Epithelial cell of esophagus (primary cell): ENCODE measurements at regions not wholly inside any gene's neighbourhood (a gene's known extent, or its start where the extent isn't known, plus 50 kb on each side); places are given as distances from the start of the nearest gene placed in this dataset.

ENCODE experiments used
- DNase-seq: peaks from one replicate; pipeline ENCODE4 v3.0.0; 2010; ENCODE audit warnings: low read depth
- H3K4me3 ChIP-seq: 2 replicates; pipeline ENCODE4 v1.5.1; 2011; ENCODE audit warnings: mild to moderate bottlenecking, low read length, control low read depth
- CTCF ChIP-seq: IDR thresholded peaks from 2 replicates; pipeline ENCODE4 v1.5.1; 2011; ENCODE audit warnings: low read depth, mild to moderate bottlenecking, low read length, control low read depth, inconsistent platforms; ENCODE audit not compliant: insufficient read depth; ENCODE audit errors: missing control alignments

- no peak for DNase-seq
- no peak overlapping the region for H3K4me3 ChIP-seq
- no peak for TF ChIP-seq CTCF
Observed at GRCh38 chr13:60282186-60282585, 114.8 kb upstream of the TDRD3 start.

GRCh38 chr13:60282708-60283107, 114.3 kb upstream of the TDRD3 start:
- TF ChIP-seq CTCF: no peak
- no peak overlapping the region for H3K4me3 ChIP-seq
- DNase-seq: no peak

GRCh38 chr13:60286707-60287106, 110.3 kb upstream of the TDRD3 start:
- H3K4me3 ChIP-seq: no peak overlapping the region
- TF ChIP-seq CTCF: no peak
- DNase-seq: no peak

- DNase-seq: no peak
- no peak for TF ChIP-seq CTCF
Observed at GRCh38 chr13:60288569-60288968, 108.5 kb upstream of the TDRD3 start.

GRCh38 chr13:60303166-60303565, 93.9 kb upstream of the TDRD3 start:
- H3K4me3 ChIP-seq: no peak overlapping the region
- no peak for TF ChIP-seq CTCF
- DNase-seq: no peak

More at GRCh38 chr13:60288569-60288968, 108.5 kb upstream of the TDRD3 start:
- no peak overlapping the region for H3K4me3 ChIP-seq

GRCh38 chr13:60311527-60311926, 85.5 kb upstream of the TDRD3 start:
- TF ChIP-seq CTCF: no peak

GRCh38 chr13:60312851-60313505, 84.0 kb upstream of the TDRD3 start:
- no peak for TF ChIP-seq CTCF
- DNase-seq: no peak
- no peak overlapping the region for H3K4me3 ChIP-seq

More at GRCh38 chr13:60311527-60311926, 85.5 kb upstream of the TDRD3 start:
- no peak for DNase-seq
- no peak overlapping the region for H3K4me3 ChIP-seq
